A673 (cell line): ENCODE measurements at regions not wholly inside any gene's neighbourhood (a gene's known extent, or its start where the extent isn't known, plus 50 kb on each side); places are given as distances from the start of the nearest gene placed in this dataset.

ENCODE experiments used
- BruUV-seq: library from RNA; stranded (reverse); fragments of 400-500 nt; replicated peaks from 2 replicates; lab custom pipeline; 2021; lab: Mats Ljungman, UMichigan
- CTCF ChIA-PET: fragments of 300-600 bp; sonication (Branson Sonifier 250); formaldehyde crosslinking; loops from one replicate; lab custom pipeline; 2022; ENCODE audit warnings: antibody characterized with exemption; lab: Charles Lee
- POLR2A ChIA-PET: fragments of 300-600 bp; sonication (Branson Sonifier 250); formaldehyde crosslinking; loops from one replicate; lab custom pipeline; 2022; ENCODE audit warnings: antibody characterized with exemption; ENCODE audit not compliant: low non-redundant PET; lab: Charles Lee
- DNase-seq: peaks from one replicate; pipeline ENCODE4 v3.0.0-alpha.2; 2015; ENCODE audit warnings: low spot score
- H3K27ac ChIP-seq: fragments of 200-600 bp; sonication (generic); 2 replicates; pipeline ENCODE4 v1.5.1; 2016; ENCODE audit warnings: mixed run types, low read depth, mild to moderate bottlenecking, mixed read lengths, antibody characterized with exemption, low read length; ENCODE audit not compliant: poor library complexity, severe bottlenecking
- H3K27me3 ChIP-seq: fragments of 200-600 bp; sonication (generic); replicated peaks from 2 replicates; pipeline ENCODE4 v1.6.1; 2017; ENCODE audit warnings: mixed run types, low read depth, mild to moderate bottlenecking, mixed read lengths, antibody characterized with exemption, low read length; ENCODE audit not compliant: insufficient read depth, poor library complexity
- H3K36me3 ChIP-seq: fragments of 200-600 bp; sonication (generic); 2 replicates; pipeline ENCODE4 v1.6.1; 2016; ENCODE audit warnings: mixed run types, mild to moderate bottlenecking, mixed read lengths, antibody characterized with exemption, low read length; ENCODE audit not compliant: insufficient read depth, poor library complexity, severe bottlenecking
- H3K4me1 ChIP-seq: fragments of 200-600 bp; sonication (generic); 2 replicates; pipeline ENCODE4 v1.6.1; 2017; ENCODE audit warnings: mixed run types, mild to moderate bottlenecking, mixed read lengths, antibody characterized with exemption, low read length; ENCODE audit not compliant: insufficient read depth, poor library complexity, severe bottlenecking
- H3K4me3 ChIP-seq: fragments of 200-600 bp; sonication (generic); 2 replicates; pipeline ENCODE4 v1.5.1; 2016; ENCODE audit warnings: low read depth, mixed run types, mild to moderate bottlenecking, mixed read lengths, low read length; ENCODE audit not compliant: poor library complexity, severe bottlenecking
- H3K9me3 ChIP-seq: fragments of 200-600 bp; sonication (generic); 2 replicates; pipeline ENCODE4 v1.6.1; 2016; ENCODE audit warnings: mixed run types, low read depth, mild to moderate bottlenecking, mixed read lengths, antibody characterized with exemption, low read length; ENCODE audit not compliant: poor library complexity, severe bottlenecking
- CTCF ChIP-seq: fragments of 300-800, 200-600 bp; sonication (generic); conservative IDR thresholded peaks from 2 replicates; pipeline ENCODE4 v1.5.1; 2017; ENCODE audit warnings: low read depth, mild to moderate bottlenecking, antibody characterized with exemption, low read length, moderate library complexity, mixed read lengths
- EZH2 ChIP-seq: fragments of 200-600 bp; sonication (generic); IDR thresholded peaks from 2 replicates; pipeline ENCODE4 v1.6.1; 2017; ENCODE audit warnings: borderline replicate concordance, low read depth, mild to moderate bottlenecking, mixed read lengths, antibody characterized with exemption, low read length; ENCODE audit not compliant: poor library complexity, severe bottlenecking
- intact Hi-C: fragments of 100-400 bp; cut with micrococcal nuclease; formaldehyde crosslinking; loops from one replicate; pipeline ENCODE4 v1.10.0; 2022; ENCODE audit not compliant: unreplicated experiment

DNA sequence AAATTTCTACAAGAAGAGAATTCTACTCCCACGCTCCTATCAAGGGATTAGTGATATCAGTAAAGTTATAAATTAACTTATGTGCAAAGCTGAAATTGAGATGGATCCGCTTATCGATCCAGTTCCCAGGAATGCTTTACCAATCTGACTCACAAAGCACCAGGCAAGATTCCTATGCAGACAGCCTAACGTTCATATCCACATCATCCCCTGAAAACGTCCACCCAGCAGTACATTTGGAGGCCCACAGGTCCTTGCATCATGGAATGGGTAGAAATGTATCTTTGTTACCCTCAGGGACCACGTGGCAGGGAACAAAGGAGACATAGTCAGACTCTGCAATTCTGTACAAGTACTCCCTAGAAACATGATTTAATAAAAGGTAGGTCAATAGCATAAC is 147.4 kb downstream of the ESM1 start:
- ChIA-PET POLR2A (no interaction called here), CTCF (no interaction called here)
- no peaks in the 10 kb centered on the region for H3K27me3 ChIP-seq
- no peaks in the 10 kb centered on the region for H3K36me3 ChIP-seq
- no peak overlapping the region for H3K4me3 ChIP-seq
- BruUV-seq = no TSS peak
- TF ChIP-seq CTCF = no peak
- no peak for TF ChIP-seq EZH2
- no peak overlapping the region for H3K27ac ChIP-seq
- no peaks in the 10 kb centered on the region for H3K9me3 ChIP-seq
- intact Hi-C loops = no loop called here
- peaks cover 24% of the 10 kb centered on the region for H3K4me1 ChIP-seq
- DNase-seq = no peak

DNA sequence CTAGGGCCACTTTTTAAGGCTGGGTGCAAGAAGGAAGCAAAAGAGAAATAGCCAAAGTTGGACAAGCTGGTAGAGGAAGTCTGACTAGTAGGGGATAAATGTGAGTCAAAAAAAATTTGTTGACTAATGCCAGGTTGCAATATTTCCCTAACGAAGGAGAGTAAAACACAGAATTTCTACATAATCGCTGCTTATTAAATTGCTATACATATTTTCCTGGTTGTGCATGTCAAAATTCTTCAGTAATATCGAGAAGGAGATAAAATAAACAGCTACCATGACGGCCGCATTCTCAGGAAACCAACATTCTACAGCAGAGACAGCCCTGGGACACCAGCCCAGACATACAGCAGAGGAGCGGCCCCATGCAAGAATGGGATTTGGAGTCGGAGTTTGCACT is 148.3 kb downstream of the ESM1 start:
- Histone ChIP-seq H3K4me1 (peaks cover 16% of the 10 kb centered on the region), H3K27me3 (no peaks in the 10 kb centered on the region), H3K4me3 (no peak overlapping the region), H3K9me3 (no peaks in the 10 kb centered on the region), H3K27ac (no peak overlapping the region), H3K36me3 (no peaks in the 10 kb centered on the region)
- CTCF ChIA-PET = no interaction called here
- TF ChIP-seq CTCF = no peak
- no peak for TF ChIP-seq EZH2
- intact Hi-C loops = no loop called here
- no peak for DNase-seq
- POLR2A ChIA-PET = no interaction called here
- no TSS peak for BruUV-seq

GRCh38 chr5:54835647-54836046 is 149.7 kb downstream of the ESM1 start:
- intact Hi-C loops = no loop called here
- POLR2A ChIA-PET = no interaction called here

More at GRCh38 chr5:54835647-54836046, 149.7 kb downstream of the ESM1 start:
- BruUV-seq = no TSS peak
- TF ChIP-seq CTCF = no peak
- no peak for TF ChIP-seq EZH2
- no peak overlapping the region for H3K4me3 ChIP-seq
- no peaks in the 10 kb centered on the region for H3K36me3 ChIP-seq
- no peak overlapping the region for H3K27ac ChIP-seq
- CTCF ChIA-PET = no interaction called here
- DNase-seq = no peak
- H3K4me1 ChIP-seq = peaks cover 1% of the 10 kb centered on the region
- H3K9me3 ChIP-seq = no peaks in the 10 kb centered on the region
- H3K27me3 ChIP-seq = no peaks in the 10 kb centered on the region
